Stimulated activated naive CD4-positive, alpha-beta T cell (primary cell): ENCODE measurements at regions not wholly inside any gene's neighbourhood (a gene's known extent, or its start where the extent isn't known, plus 50 kb on each side); places are given as distances from the start of the nearest gene placed in this dataset.
"Not testable (repeated sequence)": the region's sequence is repeated elsewhere in the genome, so short reads cannot be mapped to it uniquely, and the experiment has no call there.

Source experiments
- DNase-seq, 6 experiments: peaks; one replicate each; lab custom pipeline; 2025; lab: John Stamatoyannopoulos, UW

DNA sequence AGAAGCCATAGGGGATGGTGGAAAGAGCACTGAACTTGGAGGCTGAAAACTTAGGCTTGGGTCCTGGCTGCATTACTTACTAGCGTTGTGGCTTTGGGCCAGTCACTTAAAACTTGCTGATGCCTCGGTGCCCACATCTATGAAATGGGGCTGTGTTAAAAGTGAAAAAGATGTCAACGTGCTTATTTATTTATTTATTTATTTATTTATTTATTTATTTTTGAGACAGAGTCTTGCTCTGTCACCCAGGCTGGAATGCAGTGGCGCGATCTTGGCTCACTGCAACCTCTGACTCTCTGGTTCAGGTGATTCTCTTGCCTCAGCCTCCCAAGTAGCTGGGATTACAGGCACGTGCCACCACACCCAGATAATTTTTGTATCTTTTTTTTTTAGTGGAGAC lies 94.3 kb downstream of the MRM1 start:
- not testable (repeated sequence) for DNase-seq

DNA sequence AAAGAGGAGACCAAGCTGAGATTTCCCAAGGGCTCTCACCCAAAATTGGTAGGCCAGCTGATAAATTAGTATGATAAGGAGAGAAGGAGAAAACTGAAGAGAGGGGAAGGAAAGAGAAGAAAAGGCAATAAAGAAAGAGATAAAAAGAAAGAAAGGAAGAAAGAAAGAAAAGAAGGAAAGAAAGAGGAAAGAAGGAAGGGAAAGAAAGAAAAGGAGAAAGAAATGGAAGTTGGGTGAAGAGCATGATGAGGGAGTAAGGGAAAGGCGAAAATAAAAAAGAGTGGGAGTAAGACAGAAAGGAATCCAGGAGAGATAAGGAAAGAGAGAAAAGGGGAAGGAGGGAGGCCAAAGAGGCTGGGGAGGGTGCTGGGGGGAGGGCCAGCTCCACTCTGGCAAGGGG lies 95.4 kb downstream of the MRM1 start:
- no peak for DNase-seq

DNA sequence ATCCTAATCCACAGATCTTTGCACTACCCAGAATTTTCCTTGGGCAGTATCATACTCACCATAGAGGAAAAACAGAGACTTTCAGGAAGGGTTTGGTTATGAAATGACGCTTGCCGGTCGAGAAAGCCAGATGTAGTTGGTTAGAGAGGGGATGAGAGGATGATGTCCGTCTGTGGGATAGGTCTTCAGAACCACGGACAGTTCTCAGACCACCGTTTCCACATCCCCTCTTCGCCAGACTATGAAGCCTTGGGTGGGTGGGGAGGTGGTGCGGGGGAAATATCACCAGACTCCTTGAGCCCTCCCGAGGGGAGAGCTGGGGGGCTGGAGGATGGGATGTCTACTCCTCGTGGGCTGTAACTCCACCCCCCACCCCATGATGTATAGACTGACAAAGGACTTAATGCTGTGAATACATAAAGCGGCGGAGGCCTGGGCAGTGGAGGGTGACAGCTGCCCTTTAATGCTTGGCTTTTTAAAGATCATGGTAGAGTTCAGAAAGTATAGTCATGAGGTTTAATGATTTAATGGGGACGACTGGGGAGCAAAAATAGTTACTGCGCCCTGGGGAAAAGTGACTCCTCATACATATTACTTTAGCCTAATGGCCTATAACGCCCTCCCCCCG lies 96.6 kb downstream of the MRM1 start:
- DNase-seq, result no peak

DNA sequence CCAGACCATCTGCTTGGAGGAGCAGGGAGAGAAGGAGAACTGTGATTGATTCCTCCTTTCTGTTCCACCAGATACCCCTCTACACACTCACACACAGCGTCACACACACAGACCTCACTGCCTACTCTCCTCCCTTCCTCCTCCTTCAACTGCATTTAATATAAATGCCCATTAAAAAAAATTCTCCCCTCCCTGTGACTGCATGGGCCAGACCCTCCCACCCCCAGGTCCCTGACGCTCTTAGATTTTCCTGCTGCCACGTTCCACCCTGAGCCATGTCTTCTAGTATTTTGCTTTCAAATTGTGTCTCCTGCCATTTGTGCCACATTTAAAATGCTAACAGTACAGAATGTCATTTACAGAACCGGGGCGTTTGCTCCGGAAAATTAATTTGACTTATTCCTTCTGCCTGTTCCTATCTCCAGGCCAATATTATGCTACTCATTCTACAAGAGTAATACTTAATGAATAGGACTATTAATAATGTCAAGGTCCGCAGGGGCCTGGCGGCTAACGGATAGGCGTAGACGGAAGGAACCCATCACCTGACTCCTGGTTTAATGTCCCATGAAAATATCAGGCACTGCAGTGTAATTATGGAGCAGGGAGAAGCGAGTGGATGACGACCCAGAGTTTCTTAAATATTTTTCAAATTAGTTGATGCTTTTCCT lies 100.2 kb downstream of the MRM1 start:
- DNase-seq, result no peak

DNA sequence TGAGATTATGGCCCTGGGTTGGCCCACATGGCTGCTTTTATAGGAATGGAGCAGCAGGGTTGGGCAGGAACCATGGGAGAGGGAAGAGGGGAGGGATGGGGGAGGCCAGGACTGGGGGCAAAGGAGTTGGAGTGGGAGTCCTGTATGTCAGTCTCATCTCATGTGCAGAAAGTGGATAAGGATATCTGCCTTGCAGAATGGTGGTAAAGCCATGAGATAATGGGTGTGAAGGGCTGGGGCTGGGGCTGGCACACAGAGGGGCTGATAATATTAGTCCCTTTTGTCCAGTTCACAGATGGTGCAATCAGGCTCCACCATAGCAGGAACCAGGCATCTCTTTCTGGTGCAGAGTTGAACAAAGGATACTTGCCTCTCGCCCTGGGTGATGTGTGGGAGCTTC lies 101.3 kb downstream of the MRM1 start:
- no peak for DNase-seq

DNA sequence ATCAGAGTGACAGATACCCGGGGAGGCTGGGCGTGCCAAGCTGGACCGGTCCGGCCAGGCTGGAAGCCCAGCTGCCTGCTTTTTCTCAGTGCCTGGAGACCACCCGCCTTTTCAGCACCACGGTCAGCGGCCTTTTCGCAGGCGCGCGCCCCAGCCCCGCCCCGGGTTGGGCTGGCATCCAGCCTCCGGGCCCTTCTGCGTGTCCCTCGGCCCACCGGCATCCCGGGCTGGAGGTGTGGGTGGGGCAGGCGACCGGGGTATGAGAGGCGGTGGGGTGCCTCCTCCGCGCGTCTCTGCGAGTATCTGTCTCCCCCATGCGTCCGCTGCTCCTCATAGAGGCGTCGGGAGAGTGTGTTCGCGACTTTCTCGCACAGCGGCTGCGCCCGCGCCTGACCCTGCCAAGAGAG lies 102.5 kb downstream of the MRM1 start:
- peak in 4 of 6 experiments; percentile 18 to 46 (median 34) for DNase-seq

DNA sequence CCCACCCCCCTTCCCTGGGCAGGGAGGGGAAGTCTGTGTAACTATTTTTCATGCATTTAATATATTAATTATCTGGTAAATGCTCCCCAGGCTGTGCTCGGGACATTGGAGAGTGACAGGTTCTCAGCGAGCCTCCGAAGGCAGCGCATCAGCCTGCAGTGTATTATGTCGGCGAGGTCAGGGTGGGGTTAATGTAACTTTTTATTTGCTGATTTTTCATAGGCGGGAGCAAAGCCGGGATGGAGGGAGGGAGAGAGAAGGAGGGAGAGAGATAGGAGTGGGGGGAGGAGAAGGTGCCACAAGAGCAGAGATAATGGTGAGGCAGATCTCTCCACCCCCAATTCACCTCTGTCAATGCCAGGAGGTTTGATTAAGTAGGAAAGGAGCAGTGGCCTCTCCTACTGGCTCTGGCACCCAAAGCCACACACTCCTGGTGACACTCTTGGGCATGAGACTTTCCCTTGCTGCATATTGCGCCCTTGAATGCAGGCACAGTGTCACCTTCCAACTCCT lies 104.0 kb downstream of the MRM1 start:
- DNase-seq, result no peak

DNA sequence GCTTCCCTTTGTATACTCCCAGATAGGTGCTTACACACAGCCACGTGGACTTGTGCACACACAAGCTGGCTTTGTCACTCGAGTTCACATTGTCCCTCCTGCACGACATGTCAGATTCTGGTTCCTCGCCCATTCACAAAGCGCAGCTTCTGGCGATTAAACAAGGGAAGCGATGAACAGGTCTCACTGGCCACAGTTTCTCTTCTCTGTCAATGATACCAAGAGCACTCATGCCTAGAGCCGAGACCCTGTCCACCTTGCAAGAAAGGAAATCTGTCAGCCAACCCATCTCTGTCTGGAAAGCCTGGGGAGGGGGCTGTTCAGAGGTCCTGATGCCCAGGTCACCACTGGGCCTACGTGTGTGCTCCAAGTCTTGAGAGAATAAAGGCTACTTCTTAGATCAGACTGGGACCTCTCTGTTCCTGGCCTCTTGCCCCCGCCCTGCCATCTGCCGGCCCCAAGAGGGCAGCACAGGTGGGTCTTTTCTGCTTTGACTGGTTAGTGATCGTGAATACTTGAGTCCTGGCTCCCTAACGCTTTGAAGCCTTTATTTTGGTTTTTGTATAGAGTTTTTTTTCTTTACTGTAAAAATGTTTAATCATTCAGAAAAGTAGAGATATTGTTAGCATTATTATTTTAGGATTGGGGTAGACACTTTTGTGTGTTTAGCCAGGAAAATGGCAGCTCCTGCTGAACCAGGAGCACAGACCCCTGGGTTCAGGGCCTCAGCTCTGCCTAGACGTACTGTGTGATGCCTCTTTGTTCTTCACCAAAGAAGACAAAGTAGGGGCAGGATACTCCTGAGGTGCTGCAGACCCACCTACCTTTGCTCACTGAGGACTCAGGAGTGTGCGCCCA lies 104.7 kb downstream of the MRM1 start:
- DNase-seq, result peak in 4 of 6 experiments; percentile 6 to 38 (median 23)

DNA sequence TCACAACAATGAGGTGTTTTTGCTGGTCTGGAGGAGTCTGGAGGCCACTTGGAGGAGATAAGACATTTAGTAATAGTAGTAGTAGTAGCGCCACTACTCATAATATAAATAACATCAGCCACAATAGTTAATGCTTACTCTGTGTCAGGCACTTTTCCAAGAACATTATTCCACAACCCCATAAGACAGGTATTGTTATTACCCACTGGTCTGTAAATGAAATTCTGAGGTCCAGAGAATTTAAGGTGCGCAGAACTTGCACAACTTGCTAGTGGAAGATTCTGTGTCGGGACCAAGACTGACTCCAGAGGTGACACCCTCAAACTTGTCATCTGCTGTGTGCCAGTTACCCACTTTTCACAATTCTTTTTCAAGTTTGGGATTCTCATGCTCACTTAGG lies 106.5 kb downstream of the MRM1 start:
- DNase-seq, result no peak

DNA sequence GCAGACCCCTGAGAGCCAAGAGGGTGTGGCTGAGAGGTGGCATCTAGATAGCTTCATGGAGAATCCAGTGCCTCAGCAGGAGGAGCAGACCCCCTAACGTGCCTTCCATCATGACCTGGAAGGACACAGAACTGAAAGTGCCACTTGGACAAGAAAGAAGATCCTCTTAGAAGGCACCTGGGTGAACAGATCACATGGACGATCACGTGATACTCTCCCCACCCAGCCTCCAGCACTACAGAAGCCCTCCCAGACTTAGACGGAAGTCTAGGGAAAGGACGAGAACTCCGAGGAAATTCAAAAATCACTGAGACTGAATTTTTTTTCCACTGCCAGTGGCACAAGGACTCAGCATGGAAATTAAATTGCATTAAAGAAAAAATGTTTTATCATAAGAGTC lies 113.4 kb downstream of the MRM1 start:
- DNase-seq, result no peak

DNA sequence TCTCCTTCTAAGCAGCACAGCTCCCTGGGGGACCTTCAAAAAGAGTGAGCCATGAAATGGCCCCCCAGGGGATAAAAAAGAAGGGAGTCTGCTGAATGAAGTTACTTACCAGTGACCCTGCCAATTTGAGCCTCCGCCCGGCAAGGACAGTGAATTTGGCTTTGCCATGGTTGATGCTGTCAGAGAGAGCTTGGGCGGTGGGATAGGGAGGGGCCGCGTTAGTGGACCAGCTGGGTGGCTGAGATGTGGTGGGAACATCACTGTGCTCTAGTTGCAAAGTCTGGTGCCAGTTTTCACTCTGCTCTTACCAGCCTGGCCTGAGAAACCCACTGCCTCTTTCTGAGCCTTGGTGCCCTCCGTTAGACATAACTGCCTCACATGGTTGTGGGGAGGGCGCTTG lies 114.6 kb downstream of the MRM1 start:
- no peak for DNase-seq

DNA sequence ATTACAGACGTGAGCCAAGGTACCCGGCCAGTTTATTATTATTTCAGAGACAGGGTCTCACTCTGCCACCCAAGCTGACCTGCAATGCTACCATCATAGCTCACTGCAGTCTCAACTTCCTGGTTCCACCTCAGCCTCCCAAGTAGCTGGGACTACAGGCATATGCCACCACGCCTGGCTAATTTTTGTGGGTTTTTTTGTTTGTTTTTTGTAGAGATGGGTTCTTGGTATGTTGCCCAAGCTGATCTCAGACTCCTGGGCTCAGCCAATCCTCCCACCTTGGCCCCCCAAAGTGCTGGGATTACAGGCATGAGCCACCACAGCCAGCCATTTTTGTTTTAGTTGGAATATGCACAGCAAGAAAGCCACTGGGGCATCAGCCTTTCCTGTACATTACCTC lies 115.7 kb downstream of the MRM1 start:
- DNase-seq, result no peak

DNA sequence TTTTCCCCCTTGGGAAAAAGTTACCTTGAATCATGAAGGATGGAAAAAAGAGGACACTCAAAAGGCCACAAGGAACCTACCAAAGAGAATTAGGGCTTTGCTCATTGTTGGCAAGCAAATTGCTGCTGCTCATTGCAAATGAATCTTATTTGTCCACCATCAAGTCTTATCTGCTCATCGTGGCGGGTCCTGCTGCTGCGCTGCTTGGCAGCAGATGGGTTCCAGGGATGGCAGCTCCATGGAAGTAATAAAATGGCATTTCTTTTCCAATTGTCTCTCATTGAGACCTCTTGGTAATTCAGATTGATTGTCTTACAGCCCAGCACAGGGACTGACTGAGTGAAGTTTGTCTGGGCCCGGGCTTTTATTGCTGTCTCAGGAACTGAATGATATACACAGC lies 118.7 kb downstream of the MRM1 start:
- no peak for DNase-seq

DNA sequence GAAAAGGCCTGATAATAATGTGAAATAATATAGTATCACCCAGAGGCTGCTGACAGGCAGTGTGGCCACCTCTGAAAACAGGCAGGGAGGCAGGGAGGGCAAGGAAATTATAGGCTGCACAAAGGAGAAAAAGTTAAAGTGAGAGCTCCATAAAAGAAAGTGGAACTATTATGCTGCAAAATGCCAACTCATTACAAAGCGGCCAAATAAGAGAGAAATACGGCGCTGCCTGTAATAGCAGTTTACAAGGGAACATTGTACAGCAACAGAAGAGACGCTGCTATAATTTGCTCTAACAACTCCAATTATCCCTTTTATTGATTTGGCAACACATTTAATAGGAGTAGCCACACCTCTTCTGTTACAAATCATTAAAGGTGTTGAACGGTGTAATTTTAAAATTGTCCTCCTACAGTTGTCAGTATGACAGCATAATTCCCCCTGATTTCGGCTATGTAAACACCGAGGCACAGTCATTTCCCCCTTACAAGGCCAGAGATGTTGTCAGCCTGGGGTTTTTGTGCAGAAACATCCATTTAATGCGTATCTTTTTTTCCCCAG lies 120.3 kb downstream of the MRM1 start:
- DNase-seq, result no peak

DNA sequence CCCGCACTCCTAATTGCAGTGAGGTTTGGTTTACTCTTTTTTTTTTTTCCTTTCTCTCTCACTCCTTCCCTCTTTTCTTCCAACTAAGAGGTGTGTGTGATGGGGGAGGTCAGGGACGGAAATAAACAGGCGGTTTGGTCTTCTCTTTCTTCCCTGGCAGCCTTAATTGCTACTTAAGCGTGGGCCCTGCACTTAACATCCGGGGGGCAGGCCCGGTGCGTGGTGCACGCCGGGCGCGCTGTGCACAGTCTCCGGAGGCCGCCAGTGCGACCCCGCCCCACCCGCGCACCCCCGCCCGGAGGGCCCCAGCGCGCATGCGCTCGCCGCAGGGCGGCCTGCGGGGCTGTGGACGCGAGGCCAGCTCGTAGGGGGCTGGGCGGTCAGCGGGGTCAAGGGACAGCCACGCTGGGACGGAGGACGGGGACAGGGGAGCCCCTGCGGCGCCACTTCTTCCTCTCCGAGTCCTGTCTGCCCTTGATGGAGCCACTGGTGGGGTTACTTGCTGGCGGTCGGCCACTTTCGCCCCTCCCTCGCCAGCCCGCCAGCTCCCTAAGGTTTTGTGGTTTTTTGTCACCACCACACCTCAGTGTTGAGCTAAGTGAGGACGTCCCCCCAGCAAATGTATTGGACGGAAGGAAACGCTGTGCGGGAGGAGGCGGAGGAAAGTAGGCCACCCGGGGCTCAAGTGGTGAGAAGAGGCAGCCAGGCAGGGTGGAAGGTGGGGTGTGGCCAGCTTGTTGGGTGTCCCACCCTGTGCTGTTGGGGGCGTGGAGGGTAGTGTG lies 120.9 kb downstream of the MRM1 start:
- DNase-seq, result peak; percentile 61 to 83 (median 68)

DNA sequence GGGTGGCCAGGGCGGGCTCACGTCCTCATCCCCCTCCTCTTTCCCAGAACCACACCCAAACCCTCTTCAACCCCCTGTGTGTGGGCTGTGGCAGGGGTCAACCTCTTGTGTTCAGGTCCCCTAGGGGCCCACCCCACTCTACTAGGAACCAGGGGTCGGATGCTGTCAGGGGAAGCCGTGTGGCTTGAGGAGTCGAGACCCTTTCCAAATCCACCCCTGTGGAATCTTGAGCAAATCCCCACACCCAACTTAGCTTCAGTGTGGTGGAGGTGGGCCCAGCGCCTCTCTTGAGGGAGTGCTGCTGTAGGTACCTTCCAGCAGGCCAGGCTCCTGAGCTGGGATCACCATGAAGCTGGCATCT lies 121.5 kb downstream of the MRM1 start:
- DNase-seq, result no peak

DNA sequence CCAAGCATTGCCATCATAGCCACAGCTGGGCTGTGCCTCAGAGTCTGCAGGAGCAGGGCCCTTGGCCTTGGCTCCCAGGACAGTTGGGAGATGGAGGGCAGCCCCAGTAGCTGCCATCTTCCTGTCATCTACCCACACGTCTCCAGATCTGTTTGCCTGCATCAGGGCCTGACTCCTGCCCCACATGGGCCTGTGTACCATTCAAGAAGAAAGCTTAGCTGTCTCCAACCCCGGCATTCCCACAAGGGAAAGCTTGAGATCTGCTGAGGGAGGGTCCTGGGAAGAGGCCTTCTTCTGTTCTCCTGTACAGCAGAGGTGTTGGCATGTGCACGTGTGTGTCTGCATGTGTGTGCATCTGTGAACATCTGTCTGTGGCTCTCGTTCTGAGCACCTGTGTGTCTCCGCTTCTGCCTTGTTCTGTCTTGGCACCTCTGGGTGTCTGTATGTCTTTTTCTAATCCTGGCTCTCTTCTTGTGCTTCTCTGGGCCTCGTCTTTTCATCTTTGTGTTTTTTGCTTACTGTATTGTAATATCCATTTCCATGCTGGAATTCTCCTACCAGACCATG lies 122.2 kb downstream of the MRM1 start:
- DNase-seq, result peak in 1 of 6 experiments; percentile 9

DNA sequence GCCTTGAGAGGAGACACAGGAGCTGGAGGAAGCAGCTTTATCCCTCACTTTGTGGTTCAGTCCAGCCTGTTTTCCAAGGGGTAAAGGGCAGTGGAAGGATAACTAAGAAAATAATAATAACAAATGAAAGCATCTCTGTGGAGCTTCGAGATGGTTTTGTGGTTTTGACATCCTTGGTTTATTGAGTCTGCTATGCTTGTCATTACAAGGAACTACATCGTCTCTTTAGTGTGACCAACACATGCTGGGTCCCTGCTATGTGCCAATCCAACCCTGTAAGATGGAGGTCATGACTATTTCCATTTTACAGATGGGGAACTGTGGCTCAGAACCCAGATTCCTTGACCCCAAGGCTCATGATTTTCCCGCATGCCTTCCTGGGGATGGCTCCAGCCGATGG lies 124.8 kb downstream of the MRM1 start:
- peak in 1 of 6 experiments; percentile 15 for DNase-seq

DNA sequence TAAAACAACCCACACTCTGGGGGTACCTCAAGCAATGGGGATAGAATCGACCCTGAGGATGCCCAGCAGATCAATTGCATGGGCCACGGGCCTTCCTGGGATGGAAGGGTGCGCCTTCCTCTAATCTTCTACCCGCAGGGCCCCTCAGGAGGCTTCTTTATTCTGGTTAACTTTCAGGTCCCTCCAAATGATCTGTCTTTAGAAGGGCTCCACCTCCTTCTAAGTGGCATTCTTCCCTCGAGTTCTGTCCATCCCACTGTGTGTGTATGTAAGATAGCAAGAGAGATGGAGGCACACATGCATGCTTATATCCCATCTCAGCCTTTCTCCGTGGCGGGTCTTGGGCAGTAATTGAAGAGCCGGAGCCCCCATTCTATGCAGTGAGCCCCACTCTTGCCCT lies 125.7 kb downstream of the MRM1 start:
- no peak for DNase-seq

DNA sequence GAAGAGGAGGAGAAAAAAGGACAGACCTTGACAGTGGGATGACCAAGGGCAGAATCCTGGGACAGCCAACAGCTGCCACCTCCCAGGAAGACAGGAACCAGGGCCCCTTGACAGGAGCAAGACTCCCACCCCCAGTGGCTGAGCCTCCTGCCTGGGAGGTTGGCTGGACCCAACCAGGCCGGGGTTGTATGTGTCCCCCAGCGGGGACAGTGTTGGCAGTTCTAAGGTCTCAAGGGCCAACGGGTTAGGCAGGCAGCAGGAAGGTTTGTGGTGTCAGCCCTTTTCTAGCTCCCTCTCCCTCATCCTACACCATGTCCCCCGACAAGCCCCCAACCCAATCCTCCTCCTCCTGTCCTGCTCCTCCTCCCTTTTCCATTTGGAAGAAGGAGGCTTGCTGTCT lies 126.2 kb downstream of the MRM1 start:
- DNase-seq, result peak in 1 of 6 experiments; percentile 10
